WI38 (cell line): ENCODE measurements at regions not wholly inside any gene's neighbourhood (a gene's known extent, or its start where the extent isn't known, plus 50 kb on each side); places are given as distances from the start of the nearest gene placed in this dataset.
"Not testable (repeated sequence)": the region's sequence is repeated elsewhere in the genome, so short reads cannot be mapped to it uniquely, and the experiment has no call there.

Experiments
- H3K4me3 ChIP-seq: 2 replicates; pipeline ENCODE4 v1.5.1; 2011; ENCODE audit warnings: low read depth, mild to moderate bottlenecking, control low read depth, low read length
- TF ChIP-seq, protein P1 (sequence below): IDR thresholded peaks from 2 replicates; pipeline ENCODE4 v1.5.1; 2012; ENCODE audit warnings: low read depth, mild to moderate bottlenecking, control low read depth, low read length

DNA sequence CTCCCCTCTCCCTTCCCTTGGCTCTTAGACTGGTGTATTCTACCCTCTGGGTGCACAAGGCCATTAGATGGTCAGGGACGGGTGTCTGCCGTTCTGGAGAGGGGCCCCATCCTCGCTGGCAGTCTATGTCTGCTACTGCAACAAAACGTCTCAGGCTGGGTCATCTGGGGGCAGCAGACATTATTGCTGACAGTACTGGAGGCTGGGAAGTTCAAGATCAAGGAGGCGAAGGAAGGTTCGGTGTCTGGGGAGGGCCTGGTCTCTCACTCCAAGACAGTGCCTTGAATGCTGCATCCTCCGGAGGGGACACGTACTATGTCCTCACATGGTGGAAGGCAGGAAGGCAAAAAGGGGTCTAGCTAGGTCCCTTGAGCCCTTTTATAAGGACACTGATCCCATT is 93.4 kb upstream of the COL5A1 start:
- TF ChIP-seq, protein P1, sequence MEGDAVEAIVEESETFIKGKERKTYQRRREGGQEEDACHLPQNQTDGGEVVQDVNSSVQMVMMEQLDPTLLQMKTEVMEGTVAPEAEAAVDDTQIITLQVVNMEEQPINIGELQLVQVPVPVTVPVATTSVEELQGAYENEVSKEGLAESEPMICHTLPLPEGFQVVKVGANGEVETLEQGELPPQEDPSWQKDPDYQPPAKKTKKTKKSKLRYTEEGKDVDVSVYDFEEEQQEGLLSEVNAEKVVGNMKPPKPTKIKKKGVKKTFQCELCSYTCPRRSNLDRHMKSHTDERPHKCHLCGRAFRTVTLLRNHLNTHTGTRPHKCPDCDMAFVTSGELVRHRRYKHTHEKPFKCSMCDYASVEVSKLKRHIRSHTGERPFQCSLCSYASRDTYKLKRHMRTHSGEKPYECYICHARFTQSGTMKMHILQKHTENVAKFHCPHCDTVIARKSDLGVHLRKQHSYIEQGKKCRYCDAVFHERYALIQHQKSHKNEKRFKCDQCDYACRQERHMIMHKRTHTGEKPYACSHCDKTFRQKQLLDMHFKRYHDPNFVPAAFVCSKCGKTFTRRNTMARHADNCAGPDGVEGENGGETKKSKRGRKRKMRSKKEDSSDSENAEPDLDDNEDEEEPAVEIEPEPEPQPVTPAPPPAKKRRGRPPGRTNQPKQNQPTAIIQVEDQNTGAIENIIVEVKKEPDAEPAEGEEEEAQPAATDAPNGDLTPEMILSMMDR = no peak
- H3K4me3 ChIP-seq = no peak overlapping the region

DNA sequence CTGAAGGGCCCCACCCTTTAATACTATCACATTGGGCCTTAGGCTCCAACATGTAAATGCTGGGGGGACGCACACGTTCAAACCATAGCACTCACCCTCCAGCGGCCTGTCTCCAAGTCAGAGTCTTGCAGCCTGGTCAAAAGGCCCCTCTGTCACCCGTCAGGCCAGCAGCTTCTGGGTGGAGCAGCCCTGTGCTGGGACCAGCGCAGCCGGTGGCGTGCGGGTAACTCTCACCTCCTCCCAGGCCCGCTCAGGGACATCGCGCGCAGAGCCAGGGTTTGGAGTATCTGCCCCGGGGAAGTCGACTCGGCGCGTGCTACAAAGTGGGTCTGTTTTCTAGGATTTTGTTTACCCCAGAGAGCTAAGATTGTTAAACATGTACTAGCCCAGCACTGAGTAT is 93.0 kb upstream of the COL5A1 start:
- no peak overlapping the region for H3K4me3 ChIP-seq
- TF ChIP-seq, protein P1 = no peak

DNA sequence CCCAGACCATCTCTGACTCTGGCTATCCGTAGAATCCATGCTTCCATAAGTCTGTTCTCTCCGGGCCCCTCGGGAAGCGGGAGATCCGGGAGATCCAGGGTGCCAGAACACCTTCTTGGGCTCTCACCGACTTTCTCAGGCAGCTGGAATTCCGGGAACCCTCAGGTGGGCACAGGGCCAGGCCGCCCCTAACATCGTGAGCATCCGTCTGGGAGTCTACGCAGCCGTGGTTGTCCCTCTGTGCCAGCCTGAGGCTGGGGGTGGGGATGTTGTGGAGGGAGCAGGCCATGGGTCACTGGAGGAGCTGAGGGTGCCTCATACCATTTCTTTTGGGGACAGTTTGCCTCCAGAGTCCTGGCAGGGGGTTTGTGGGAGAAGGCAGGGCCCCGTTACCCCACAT is 92.3 kb upstream of the COL5A1 start:
- TF ChIP-seq, protein P1 = no peak
- no peak overlapping the region for H3K4me3 ChIP-seq

DNA sequence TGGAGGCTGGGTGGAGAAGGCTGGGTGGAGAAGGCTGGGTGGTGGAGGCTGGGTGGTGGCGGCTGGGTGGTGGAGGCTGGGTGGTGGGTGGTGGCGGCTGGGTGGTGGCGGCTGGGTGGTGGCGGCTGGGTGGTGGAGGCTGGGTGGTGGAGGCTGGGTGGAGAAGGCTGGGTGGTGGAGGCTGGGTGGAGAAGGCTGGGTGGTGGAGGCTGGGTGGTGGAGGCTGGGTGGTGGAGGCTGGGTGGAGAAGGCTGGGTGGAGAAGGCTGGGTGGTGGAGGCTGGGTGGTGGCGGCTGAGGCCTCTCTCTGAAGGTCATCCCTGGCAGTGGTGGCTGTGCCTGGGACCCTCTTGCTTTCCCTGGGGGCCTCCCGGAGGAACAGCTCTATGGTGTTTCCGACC is 91.5 kb upstream of the COL5A1 start:
- not testable (repeated sequence) for H3K4me3 ChIP-seq

DNA sequence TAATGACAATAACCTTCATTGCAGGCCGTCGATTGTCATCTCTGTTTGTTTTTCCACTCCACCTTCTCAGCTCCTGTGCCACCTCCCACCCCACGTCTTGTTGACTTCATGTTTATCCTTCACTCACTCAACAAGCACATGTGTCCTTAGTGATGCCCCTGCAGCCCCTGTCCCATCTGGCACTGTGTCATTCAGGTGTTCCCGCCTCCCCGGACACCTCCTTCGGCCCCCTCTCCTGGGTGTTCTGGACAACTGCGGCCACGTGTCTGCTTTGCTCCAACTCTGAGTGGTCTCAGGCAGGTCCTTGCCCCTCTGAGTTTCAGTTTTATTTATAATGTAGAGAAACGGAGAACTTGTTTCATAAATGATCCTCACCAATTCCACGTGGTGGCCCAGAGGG is 91.0 kb upstream of the COL5A1 start:
- no peak overlapping the region for H3K4me3 ChIP-seq
- TF ChIP-seq, protein P1 = no peak

DNA sequence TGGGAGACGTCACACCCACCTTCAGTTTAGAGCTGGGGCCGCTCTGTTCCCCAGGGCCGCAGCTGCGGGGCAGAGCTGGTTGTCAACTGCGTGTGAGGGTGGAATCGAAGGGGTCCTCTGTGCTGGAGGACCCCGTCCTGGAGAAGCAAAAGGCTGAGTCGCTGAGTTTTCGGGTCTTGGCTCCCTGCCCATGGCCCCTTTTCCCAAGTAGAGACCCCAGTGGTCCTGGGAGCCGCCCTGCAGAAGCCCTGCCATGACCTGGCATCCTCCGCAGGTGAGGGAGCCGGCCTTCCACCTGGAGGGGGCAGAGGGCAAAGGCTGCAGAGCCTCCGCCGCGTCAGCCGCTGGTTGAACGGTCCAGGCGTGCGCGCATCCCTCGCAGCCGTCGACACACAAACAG is 90.4 kb upstream of the COL5A1 start:
- TF ChIP-seq, protein P1 = no peak
- no peak overlapping the region for H3K4me3 ChIP-seq

DNA sequence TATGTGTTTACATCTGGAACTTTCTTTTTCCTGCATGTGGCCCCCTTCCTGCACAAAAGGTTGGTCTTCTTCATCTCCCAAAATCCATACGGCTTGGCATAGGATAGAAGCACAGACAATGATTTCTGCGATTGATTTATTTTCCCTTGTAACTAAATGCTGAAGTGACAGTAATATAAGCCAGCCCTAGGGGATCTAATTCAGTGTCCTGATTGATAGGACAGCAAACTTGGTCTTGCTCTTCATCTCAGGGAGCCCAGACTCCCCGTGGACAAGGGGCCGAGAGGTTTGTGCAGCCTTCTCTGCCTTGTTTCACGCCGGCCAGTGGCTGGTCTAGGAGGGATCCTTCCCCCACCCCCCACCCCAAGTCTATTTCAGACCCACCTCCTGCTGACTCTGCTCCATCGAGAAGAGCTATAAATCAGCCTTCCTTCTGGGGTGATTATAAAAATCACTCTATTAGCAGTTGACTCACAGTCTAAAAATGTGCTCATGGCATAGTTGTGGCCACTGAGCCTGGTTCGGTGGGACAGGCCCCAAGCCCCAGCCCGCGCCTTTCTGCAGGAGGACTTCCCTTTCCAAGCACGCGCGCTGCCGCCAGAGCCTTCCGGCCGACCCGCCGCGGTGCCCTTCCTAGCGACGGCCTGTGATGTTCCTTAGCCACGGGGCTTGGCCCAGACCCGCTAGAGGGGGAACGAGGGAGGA is 89.8 kb upstream of the COL5A1 start:
- TF ChIP-seq, protein P1 = no peak
- H3K4me3 ChIP-seq = no peak overlapping the region

DNA sequence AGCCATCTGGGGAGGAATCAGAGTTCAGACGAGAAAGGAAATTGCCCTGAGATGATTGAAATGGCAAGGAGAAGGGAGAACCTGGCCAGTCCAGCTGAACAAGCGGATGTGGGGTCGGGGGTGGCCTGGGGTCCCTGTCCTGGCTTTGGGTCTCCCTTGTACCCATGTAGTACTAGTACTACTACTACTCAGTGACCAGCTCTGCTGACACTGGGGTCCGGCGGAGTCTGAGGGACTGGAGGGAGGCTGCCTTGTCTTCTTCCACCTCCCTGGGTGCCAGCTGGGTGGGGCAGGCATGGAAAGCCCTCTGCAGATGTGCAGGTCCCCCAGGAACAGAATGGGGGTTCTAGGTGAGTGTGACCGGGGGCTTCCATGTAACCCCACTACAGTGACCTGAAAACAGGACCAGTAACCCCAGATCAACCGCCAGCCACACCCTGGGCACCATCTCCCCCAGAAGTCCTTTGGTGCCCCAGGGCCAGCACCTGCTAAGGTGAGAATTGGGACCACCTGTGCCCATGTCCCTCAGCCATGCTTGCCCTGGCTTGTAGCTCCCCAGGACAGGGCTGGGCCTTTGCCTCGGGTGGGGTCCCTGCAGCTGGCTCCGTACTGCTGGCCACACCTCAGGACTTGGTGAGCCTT is 89.1 kb upstream of the COL5A1 start:
- H3K4me3 ChIP-seq = no peak overlapping the region
- TF ChIP-seq, protein P1 = no peak
